ENCODE measurements at regions not wholly inside any gene's neighbourhood (a gene's known extent, or its start where the extent isn't known, plus 50 kb on each side); places are given as distances from the start of the nearest gene placed in this dataset.

GRCh38 chr11:115722711-115723110 is 218.5 kb upstream of the CADM1 start:
- no peak for DNase-seq (ENCODE audit: low spot score)

- DNase-seq (ENCODE audit: low spot score), result no peak
Observed at GRCh38 chr11:115721296-115721995, 217.2 kb upstream of the CADM1 start.

- no peak for DNase-seq (ENCODE audit: low spot score)
Observed at GRCh38 chr11:115720602-115721245, 216.5 kb upstream of the CADM1 start.

GRCh38 chr11:115718945-115719344 is 214.7 kb upstream of the CADM1 start:
- no peak for DNase-seq (ENCODE audit: low spot score)

- DNase-seq (ENCODE audit: low spot score), result no peak
Observed at GRCh38 chr11:115718106-115718505, 213.9 kb upstream of the CADM1 start.

- peak; percentile 52 for DNase-seq (ENCODE audit: low spot score)
Observed at GRCh38 chr11:115716601-115717529, 212.7 kb upstream of the CADM1 start.

GRCh38 chr11:115716080-115716479 is 211.9 kb upstream of the CADM1 start:
- DNase-seq (ENCODE audit: low spot score), result no peak

- DNase-seq (ENCODE audit: low spot score), result no peak
Observed at GRCh38 chr11:115715251-115715770, 211.1 kb upstream of the CADM1 start.

- peak; percentile 91 for DNase-seq (ENCODE audit: low spot score)
Observed at GRCh38 chr11:115712296-115712695, 208.1 kb upstream of the CADM1 start.

- no peak for DNase-seq (ENCODE audit: low spot score)
Observed at GRCh38 chr11:115710980-115711379, 206.8 kb upstream of the CADM1 start.

GRCh38 chr11:115710426-115710825 is 206.2 kb upstream of the CADM1 start:
- no peak for DNase-seq (ENCODE audit: low spot score)

GRCh38 chr11:115709297-115709696 is 205.1 kb upstream of the CADM1 start:
- DNase-seq (ENCODE audit: low spot score), result peak; percentile 66

- peak; percentile 66 for DNase-seq (ENCODE audit: low spot score)
Observed at GRCh38 chr11:115707180-115707905, 203.1 kb upstream of the CADM1 start.

- DNase-seq (ENCODE audit: low spot score), result no peak
Observed at GRCh38 chr11:115706626-115707135, 202.5 kb upstream of the CADM1 start.

- DNase-seq (ENCODE audit: low spot score), result no peak
Observed at GRCh38 chr11:115705200-115705599, 201.0 kb upstream of the CADM1 start.

GRCh38 chr11:115700981-115701875 is 197.0 kb upstream of the CADM1 start:
- no peak for DNase-seq (ENCODE audit: low spot score)

GRCh38 chr11:115700496-115700895 is 196.3 kb upstream of the CADM1 start:
- no peak for DNase-seq (ENCODE audit: low spot score)

- no peak for DNase-seq (ENCODE audit: low spot score)
Observed at GRCh38 chr11:115699733-115700132, 195.5 kb upstream of the CADM1 start.

GRCh38 chr11:115699326-115699725 is 195.1 kb upstream of the CADM1 start:
- DNase-seq (ENCODE audit: low spot score), result no peak

- DNase-seq (ENCODE audit: low spot score), result no peak
Observed at GRCh38 chr11:115698243-115698642, 194.0 kb upstream of the CADM1 start.
